ENCODE measurements at regions not wholly inside any gene's neighbourhood (a gene's known extent, or its start where the extent isn't known, plus 50 kb on each side); places are given as distances from the start of the nearest gene placed in this dataset.

GRCh38 chr11:21930408-21930807, 262.5 kb upstream of the ANO5 start:
- TF ChIP-seq POLR2A (IDR thresholded peaks at IDR 0.05) (no peak), CTCF (IDR thresholded peaks at IDR 0.05) (no peak), EP300 (IDR thresholded peaks at IDR 0.05) (no peak)
